Anterior cingulate cortex (tissue), 58 donors: ENCODE measurements at regions not wholly inside any gene's neighbourhood (a gene's known extent, or its start where the extent isn't known, plus 50 kb on each side); places are given as distances from the start of the nearest gene placed in this dataset.

Source experiments
- DNase-seq, 58 donors: peaks; one replicate each; lab custom pipeline; 2025; lab: John Stamatoyannopoulos, UW

GRCh38 chr11:70517988-70518907 lies 119.9 kb downstream of the CTTN start:
- DNase-seq: peak in 1 of 58 donors; percentile 11

GRCh38 chr11:70519117-70519516 lies 120.8 kb downstream of the CTTN start:
- no peak for DNase-seq

GRCh38 chr11:70521475-70522308 lies 123.4 kb downstream of the CTTN start:
- DNase-seq: peak in 33 of 58 donors; percentile 17 to 85 (median 53)

- no peak for DNase-seq
Observed at GRCh38 chr11:70522309-70522592, 123.9 kb downstream of the CTTN start.

- DNase-seq: no peak
Observed at GRCh38 chr11:70522593-70523311, 124.4 kb downstream of the CTTN start.

- DNase-seq: no peak
Observed at GRCh38 chr11:70523384-70524095, 125.2 kb downstream of the CTTN start.

- DNase-seq: no peak
Observed at GRCh38 chr11:70524096-70524922, 126.0 kb downstream of the CTTN start.

- DNase-seq: no peak
Observed at GRCh38 chr11:70525006-70525405, 126.7 kb downstream of the CTTN start.

- DNase-seq: no peak
Observed at GRCh38 chr11:70525466-70525865, 127.1 kb downstream of the CTTN start.

- DNase-seq: no peak
Observed at GRCh38 chr11:70526116-70527045, 128.1 kb downstream of the CTTN start.

- DNase-seq: no peak
Observed at GRCh38 chr11:70527046-70527395, 128.7 kb downstream of the CTTN start.

- DNase-seq: no peak
Observed at GRCh38 chr11:70527429-70528045, 129.2 kb downstream of the CTTN start.

GRCh38 chr11:70528046-70528793 lies 129.9 kb downstream of the CTTN start:
- no peak for DNase-seq

GRCh38 chr11:70528794-70529580 lies 130.7 kb downstream of the CTTN start:
- no peak for DNase-seq

GRCh38 chr11:70530010-70530409 lies 131.7 kb downstream of the CTTN start:
- DNase-seq: no peak

- no peak for DNase-seq
Observed at GRCh38 chr11:70530629-70531185, 132.4 kb downstream of the CTTN start.
